IMR-90 (cell line): ENCODE measurements at regions not wholly inside any gene's neighbourhood (a gene's known extent, or its start where the extent isn't known, plus 50 kb on each side); places are given as distances from the start of the nearest gene placed in this dataset.

Experiments
- ATAC-seq: fragments of 200-7000 bp; cut with Tn5 transposase; 2 replicates; pipeline ENCODE4 v1.9.1; 2020; ENCODE audit warnings: low read depth, mild to moderate bottlenecking, moderate library complexity
- BruUV-seq: library from RNA; stranded (reverse); fragments of 400-500 nt; replicated peaks from 2 replicates; lab custom pipeline; 2021; lab: Mats Ljungman, UMichigan
- CTCF ChIA-PET: fragments of 300-600 bp; formaldehyde crosslinking; extraction: SDS; loops from one replicate; lab custom pipeline; 2021; ENCODE audit warnings: antibody characterized with exemption; lab: Yijun Ruan, JAX
- POLR2A ChIA-PET: fragments of 300-600 bp; sonication (Branson Sonifier 250); formaldehyde crosslinking; loops from one replicate; lab custom pipeline; 2022; ENCODE audit warnings: antibody characterized with exemption; ENCODE audit not compliant: unreplicated experiment; lab: Charles Lee
- DNase-seq: peaks from one replicate; pipeline ENCODE4 v3.0.0; 2013
- H2AFZ ChIP-seq: replicated peaks from 2 replicates; pipeline ENCODE3; 2013; ENCODE audit warnings: low read length, mild to moderate bottlenecking; ENCODE audit not compliant: poor library complexity
- H2AK5ac ChIP-seq: 2 replicates; pipeline ENCODE4 v1.6.1; 2013; ENCODE audit warnings: low read depth, low read length, inconsistent platforms
- H2AK9ac ChIP-seq: replicated peaks from 2 replicates; pipeline ENCODE3; 2013; ENCODE audit warnings: mild to moderate bottlenecking, low read depth, low read length, moderate library complexity; ENCODE audit not compliant: poor library complexity
- H2BK120ac ChIP-seq: 2 replicates; pipeline ENCODE4 v1.6.1; 2013; ENCODE audit warnings: low read depth, low read length, inconsistent platforms
- H2BK15ac ChIP-seq: 3 replicates; pipeline ENCODE4 v1.6.1; 2013; ENCODE audit warnings: low read depth, low read length, inconsistent platforms
- H2BK20ac ChIP-seq: 2 replicates; pipeline ENCODE4 v1.6.1; 2013; ENCODE audit warnings: low read depth, mild to moderate bottlenecking, inconsistent platforms, low read length, moderate library complexity
- H2BK5ac ChIP-seq: 2 replicates; pipeline ENCODE4 v1.6.1; 2013; ENCODE audit warnings: mild to moderate bottlenecking, low read depth, low read length, inconsistent platforms; ENCODE audit not compliant: poor library complexity, severe bottlenecking
- H3K14ac ChIP-seq: replicated peaks from 2 replicates; pipeline ENCODE4 v1.6.1; 2013; ENCODE audit warnings: low read depth, low read length, inconsistent platforms
- H3K18ac ChIP-seq: 2 replicates; pipeline ENCODE4 v1.6.1; 2013; ENCODE audit warnings: low read depth, low read length, control low read depth
- H3K23ac ChIP-seq: 2 replicates; pipeline ENCODE4 v1.6.1; 2013; ENCODE audit warnings: low read depth, low read length, inconsistent platforms
- H3K27ac ChIP-seq: 2 replicates; pipeline ENCODE4 v1.5.1; 2013; ENCODE audit warnings: mild to moderate bottlenecking, control low read depth, low read length; ENCODE audit not compliant: insufficient read depth
- H3K27me3 ChIP-seq: 2 replicates; pipeline ENCODE4 v1.6.1; 2013; ENCODE audit warnings: low read length; ENCODE audit not compliant: control insufficient read depth, insufficient read depth
- H3K36me3 ChIP-seq: 2 replicates; pipeline ENCODE4 v1.6.1; 2013; ENCODE audit warnings: low read length, mixed read lengths; ENCODE audit not compliant: control insufficient read depth, insufficient read depth
- H3K4ac ChIP-seq: 2 replicates; pipeline ENCODE4 v1.6.1; 2013; ENCODE audit warnings: low read depth, low read length, inconsistent platforms
- H3K4me1 ChIP-seq: 2 replicates; pipeline ENCODE4 v1.6.1; 2013; ENCODE audit warnings: low read length, mixed read lengths; ENCODE audit not compliant: control insufficient read depth, insufficient read depth
- H3K4me2 ChIP-seq: 2 replicates; pipeline ENCODE4 v1.6.1; 2013; ENCODE audit warnings: low read depth, mild to moderate bottlenecking, control low read depth, low read length, moderate library complexity
- H3K4me3 ChIP-seq: 2 replicates; pipeline ENCODE4 v1.5.1; 2013; ENCODE audit warnings: low read depth, mild to moderate bottlenecking, control low read depth, low read length, moderate library complexity; ENCODE audit not compliant: insufficient read depth
- H3K56ac ChIP-seq: 2 replicates; pipeline ENCODE4 v1.6.1; 2013; ENCODE audit warnings: low read length, inconsistent platforms; ENCODE audit not compliant: insufficient read depth; ENCODE audit errors: extremely low read depth
- H3K79me1 ChIP-seq, 2 experiments: 2 replicates each; pipeline ENCODE4 v1.6.1; 2013; ENCODE audit warnings: low read length in 2 of 2, inconsistent platforms in 1 of 2, low read depth in 1 of 2
- H3K9ac ChIP-seq: 2 replicates; pipeline ENCODE4 v1.6.1; 2013; ENCODE audit warnings: low read depth, low read length, control low read depth
- H3K9me1 ChIP-seq: 2 replicates; pipeline ENCODE4 v1.6.1; 2013; ENCODE audit warnings: low read length, inconsistent platforms; ENCODE audit not compliant: insufficient read depth
- H3K9me3 ChIP-seq: 2 replicates; pipeline ENCODE4 v1.6.1; 2013; ENCODE audit warnings: low read length; ENCODE audit not compliant: control insufficient read depth, insufficient read depth
- H4K20me1 ChIP-seq: 2 replicates; pipeline ENCODE4 v1.6.1; 2013; ENCODE audit warnings: low read length, inconsistent platforms; ENCODE audit not compliant: insufficient read depth
- H4K5ac ChIP-seq: 2 replicates; pipeline ENCODE4 v1.6.1; 2013; ENCODE audit warnings: mild to moderate bottlenecking, low read depth, low read length, control low read depth
- H4K8ac ChIP-seq, 2 experiments: 2 replicates each; pipeline ENCODE4 v1.6.1; 2013; ENCODE audit warnings: low read depth in 2 of 2, low read length in 2 of 2, control low read depth in 1 of 2, inconsistent platforms in 1 of 2
- H4K91ac ChIP-seq: 2 replicates; pipeline ENCODE4 v1.6.1; 2013; ENCODE audit warnings: low read depth, low read length, inconsistent platforms; ENCODE audit not compliant: insufficient read depth
- CTCF ChIP-seq: conservative IDR thresholded peaks from 2 replicates; pipeline ENCODE4 v1.5.1; 2012; ENCODE audit warnings: mild to moderate bottlenecking, low read depth, low read length, improper control_type of control experiment
- MAZ ChIP-seq: IDR thresholded peaks from 2 replicates; pipeline ENCODE4 v1.6.1; 2012; ENCODE audit warnings: low read depth, mild to moderate bottlenecking, low read length, improper control_type of control experiment, moderate library complexity, borderline replicate concordance
- RAD21 ChIP-seq: IDR thresholded peaks from 2 replicates; pipeline ENCODE4 v1.6.1; 2012; ENCODE audit warnings: low read length, improper control_type of control experiment
- WGBS, 2 experiments: methylation state at CpG; one replicate each; pipeline versions ENCODE4 v1.1.5 to v1.1.7; 2013; ENCODE audit warnings: missing lambda C conversion rate in 2 of 2; ENCODE audit not compliant: insufficient read length in 1 of 2; ENCODE audit errors: extremely low coverage in 2 of 2; 5-methylcytosine and 5-hydroxymethylcytosine counted together
- dilution Hi-C: fragments of 300-500 bp; cut with HindIII; formaldehyde crosslinking; loops from one replicate; pipeline ENCODE4 v1.14.3; 2018; ENCODE audit warnings: low sequenced_read_pairs; ENCODE audit not compliant: unreplicated experiment
- in situ Hi-C: fragments of 300-500 bp; cut with MboI; formaldehyde crosslinking; loops from 3 replicates; pipeline ENCODE4 v1.14.3; 2019; ENCODE audit warnings: low sequenced_read_pairs, inconsistent platforms, mixed read lengths
- intact Hi-C: fragments of 100-400 bp; cut with micrococcal nuclease; formaldehyde crosslinking; loops from 2 replicates; pipeline ENCODE4 v1.10.0; 2022

- Histone ChIP-seq H3K4me2 (no peak overlapping the region), H3K4ac (no peak overlapping the region), H3K27ac (no peak overlapping the region), H2BK5ac (peak overlapping the region; percentile 71), H3K23ac (no peak overlapping the region), H3K4me3 (no peak overlapping the region), H3K36me3 (no peaks in the 10 kb centered on the region), H2BK15ac (no peak overlapping the region), H3K9ac (no peak overlapping the region), H3K4me1 (peaks cover 22% of the 10 kb centered on the region), H2AK9ac (no peak overlapping the region), H2BK120ac (peak overlapping the region; percentile 39; the same call in 1 of the 2 replicates), H3K9me1 (peaks cover 14% of the 10 kb centered on the region), H3K79me1 (peaks cover 3 to 10% of the 10 kb centered on the region in 2 experiments; a peak in 2 of 4 replicates), H3K56ac (no peak overlapping the region), H3K27me3 (no peaks in the 10 kb centered on the region), H2AFZ (no peak overlapping the region), H4K5ac (no peak overlapping the region), H4K20me1 (no peaks in the 10 kb centered on the region), H3K14ac (no peak overlapping the region), H4K91ac (no peak overlapping the region), H4K8ac (no peak overlapping the region), H2BK20ac (peak overlapping the region; percentile 27; the same call in 1 of the 2 replicates), H3K9me3 (no peaks in the 10 kb centered on the region), H2AK5ac (no peak overlapping the region), H3K18ac (peak overlapping the region; percentile 2; the same call in 1 of the 2 replicates)
- dilution Hi-C loops, result no loop called here
- ChIA-PET POLR2A (no interaction called here), CTCF (interaction anchor here (0.6 kb wide), 1 partner anchor 562 kb away, joined by 3 read pairs; no protein-coding TSS in a partner anchor)
- ATAC-seq (no peak), DNase-seq (no peak)
- in situ Hi-C loops, result loop anchor here (25.0 kb wide), 1 partner anchor 105 kb away; no protein-coding TSS in a partner anchor
- TF ChIP-seq MAZ, result no peak
- TF ChIP-seq CTCF, result no peak
- TF ChIP-seq RAD21, result no peak
- intact Hi-C loops, result no loop called here
- no TSS peak for BruUV-seq
- WGBS, 2 experiments, result no CpG with 5 or more reads among the region's 2 CpGs
Measured at GRCh38 chr9:21682381-21682780, 120.1 kb upstream of the MTAP start.
